ENCODE measurements at regions not wholly inside any gene's neighbourhood (a gene's known extent, or its start where the extent isn't known, plus 50 kb on each side); places are given as distances from the start of the nearest gene placed in this dataset.

DNA sequence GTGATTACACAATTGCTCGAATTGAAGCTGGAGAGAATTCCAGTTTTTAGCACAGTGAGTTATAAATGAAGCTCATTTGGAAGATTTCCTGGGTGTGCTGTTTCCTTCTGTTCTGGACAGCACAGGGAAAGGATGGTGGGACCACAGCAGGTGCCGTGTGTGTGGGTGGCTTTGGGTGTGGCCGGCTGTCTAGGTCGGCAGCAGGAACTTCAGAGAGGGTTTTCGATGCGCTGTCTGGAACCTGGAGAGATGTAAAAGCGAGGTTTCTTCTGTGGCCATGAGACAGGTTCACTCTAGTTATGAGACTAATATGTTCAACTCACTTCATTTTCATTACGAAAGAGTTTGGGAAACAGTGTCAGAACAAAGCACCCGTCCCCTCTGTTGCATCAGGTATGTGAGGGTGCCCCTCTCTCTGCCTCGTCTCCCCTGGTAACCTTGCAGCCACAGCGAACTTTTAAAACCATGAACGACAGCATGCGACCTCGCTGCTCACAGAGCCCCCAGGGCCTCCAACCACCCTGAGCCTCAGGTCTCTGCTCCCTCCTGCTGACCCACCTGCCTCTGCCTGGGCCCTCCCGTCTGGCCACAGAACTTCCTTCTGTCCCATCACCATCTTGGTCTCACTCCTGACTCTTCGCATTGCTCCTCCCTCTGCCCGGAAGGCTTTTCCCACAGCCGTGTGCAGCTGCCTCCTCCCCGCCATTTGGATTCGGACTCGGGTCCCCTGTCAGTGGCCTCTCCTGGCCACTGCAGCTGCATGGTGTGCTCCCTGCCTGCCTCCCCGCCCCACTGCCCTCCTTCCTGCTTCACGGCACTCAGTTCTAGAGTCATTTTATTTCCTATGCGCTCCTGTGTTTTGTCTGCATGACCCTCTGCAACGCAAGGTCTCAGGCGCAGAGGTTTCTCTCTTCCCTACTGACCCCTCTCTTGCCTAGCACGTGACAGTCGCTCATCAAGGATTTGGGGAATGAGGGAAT is 151.2 kb downstream of the NDUFA10 start:
- H4K20me1 ChIP-seq (ENCODE audit: control insufficient read depth, extremely low read depth, insufficient read depth, low read length): no peaks in the 10 kb centered on the region
- dilution Hi-C loops (cut with MboI; ENCODE audit: extremely low pct_ligation_motif_present, low sequenced_read_pairs): no loop called here
- DNase-seq (ENCODE audit: low read depth, low spot score) (no peak), FAIRE-seq (no peak)
- no peaks in the 10 kb centered on the region for H3K79me2 ChIP-seq (ENCODE audit: control insufficient read depth, insufficient read depth, low read length)
- no peaks in the 10 kb centered on the region for H3K4me1 ChIP-seq (ENCODE audit: control insufficient read depth, extremely low read depth, insufficient read depth, low read length)
- no peaks in the 10 kb centered on the region for H3K9me3 ChIP-seq (ENCODE audit: control insufficient read depth, low read depth, low read length)
- H3K4me3 ChIP-seq (ENCODE audit: control insufficient read depth in 2 of 3, extremely low read depth in 1 of 3, insufficient read depth in 2 of 3, low read depth in 1 of 3, low read length in 3 of 3): no peak overlapping the region
- no peak overlapping the region for H3K9ac ChIP-seq (ENCODE audit: control insufficient read depth, extremely low read depth, insufficient read depth, low read length)
- H3K27ac ChIP-seq (ENCODE audit: control insufficient read depth, insufficient read depth, low read length): no peak overlapping the region
- H3K4me2 ChIP-seq (ENCODE audit: control insufficient read depth, extremely low read depth, insufficient read depth, low read depth, low read length): no peak overlapping the region
- H3K27me3 ChIP-seq (ENCODE audit: control insufficient read depth, extremely low read depth, insufficient read depth, low read length): no peaks in the 10 kb centered on the region
- no peaks in the 10 kb centered on the region for H3K9me1 ChIP-seq (ENCODE audit: control insufficient read depth, extremely low read depth, insufficient read depth, low read length)
- no peaks in the 10 kb centered on the region for H3K36me3 ChIP-seq (ENCODE audit: control insufficient read depth in 2 of 2, extremely low read depth in 1 of 2, insufficient read depth in 2 of 2, low read length in 2 of 2)
- no peak overlapping the region for H2AFZ ChIP-seq (ENCODE audit: control insufficient read depth, low read length)
- TF ChIP-seq, protein P1, sequence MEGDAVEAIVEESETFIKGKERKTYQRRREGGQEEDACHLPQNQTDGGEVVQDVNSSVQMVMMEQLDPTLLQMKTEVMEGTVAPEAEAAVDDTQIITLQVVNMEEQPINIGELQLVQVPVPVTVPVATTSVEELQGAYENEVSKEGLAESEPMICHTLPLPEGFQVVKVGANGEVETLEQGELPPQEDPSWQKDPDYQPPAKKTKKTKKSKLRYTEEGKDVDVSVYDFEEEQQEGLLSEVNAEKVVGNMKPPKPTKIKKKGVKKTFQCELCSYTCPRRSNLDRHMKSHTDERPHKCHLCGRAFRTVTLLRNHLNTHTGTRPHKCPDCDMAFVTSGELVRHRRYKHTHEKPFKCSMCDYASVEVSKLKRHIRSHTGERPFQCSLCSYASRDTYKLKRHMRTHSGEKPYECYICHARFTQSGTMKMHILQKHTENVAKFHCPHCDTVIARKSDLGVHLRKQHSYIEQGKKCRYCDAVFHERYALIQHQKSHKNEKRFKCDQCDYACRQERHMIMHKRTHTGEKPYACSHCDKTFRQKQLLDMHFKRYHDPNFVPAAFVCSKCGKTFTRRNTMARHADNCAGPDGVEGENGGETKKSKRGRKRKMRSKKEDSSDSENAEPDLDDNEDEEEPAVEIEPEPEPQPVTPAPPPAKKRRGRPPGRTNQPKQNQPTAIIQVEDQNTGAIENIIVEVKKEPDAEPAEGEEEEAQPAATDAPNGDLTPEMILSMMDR (optimal IDR thresholded peaks at IDR 0.05 in 1 of 3, IDR thresholded peaks at IDR 0.05 in 1 of 3, conservative IDR thresholded peaks at IDR 0.05 in 1 of 3; ENCODE audit: extremely low read depth in 1 of 3, insufficient read depth in 2 of 3, low read length in 3 of 3): no peak
- no peak for TF ChIP-seq EZH2 (IDR thresholded peaks at IDR 0.05; ENCODE audit: low read length)

DNA sequence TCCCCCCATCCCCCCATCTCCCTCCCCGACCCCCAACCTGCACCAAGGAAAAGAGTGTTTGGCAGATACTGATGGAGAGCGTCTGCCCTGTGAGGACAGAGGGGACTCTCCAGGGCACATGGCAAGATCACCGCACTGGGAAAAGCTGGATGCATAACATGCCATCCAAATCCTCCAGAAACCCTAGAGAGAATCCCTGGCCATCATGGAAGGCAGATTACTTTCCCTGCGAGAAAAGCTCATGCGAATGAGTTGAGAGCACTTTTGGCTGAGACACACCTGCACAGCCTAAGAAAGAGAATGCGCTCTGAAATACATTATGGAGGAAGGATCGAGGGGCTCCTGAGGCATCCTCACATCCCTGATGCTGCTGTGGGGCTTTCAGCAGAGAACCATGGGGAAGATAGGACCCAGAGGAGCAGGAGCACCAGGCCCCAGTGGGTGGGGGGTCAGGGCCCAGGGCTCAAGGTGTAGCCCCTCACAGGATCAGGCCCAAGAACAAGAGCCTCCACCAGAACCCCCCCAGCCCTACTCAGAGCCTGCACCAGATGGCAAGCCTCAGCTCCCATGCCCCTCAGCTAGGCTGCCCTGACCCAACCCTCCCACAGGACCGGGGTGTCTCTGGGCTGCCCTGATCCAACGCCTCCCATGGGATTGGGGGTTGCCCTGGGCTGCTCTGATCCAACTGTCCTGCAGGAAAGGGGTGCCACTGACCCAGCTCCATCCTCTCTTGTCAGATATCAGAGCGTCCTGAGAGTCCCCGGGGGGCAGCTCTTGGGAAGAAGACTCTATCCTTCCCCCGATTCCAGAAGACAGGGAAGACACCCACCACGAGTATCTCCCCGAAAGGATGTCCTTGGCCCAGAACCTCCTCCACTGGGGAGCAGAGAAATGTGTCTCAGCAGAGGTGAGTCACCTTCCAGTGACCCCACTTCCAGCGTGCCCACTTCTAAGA is 153.4 kb downstream of the NDUFA10 start:
- Histone ChIP-seq H3K4me2 (ENCODE audit: control insufficient read depth, extremely low read depth, insufficient read depth, low read depth, low read length) (no peak overlapping the region), H3K36me3 (ENCODE audit: control insufficient read depth in 2 of 2, extremely low read depth in 1 of 2, insufficient read depth in 2 of 2, low read length in 2 of 2) (no peaks in the 10 kb centered on the region), H3K27ac (ENCODE audit: control insufficient read depth, insufficient read depth, low read length) (no peak overlapping the region), H3K9me3 (ENCODE audit: control insufficient read depth, low read depth, low read length) (peaks cover 7% of the 10 kb centered on the region), H3K9me1 (ENCODE audit: control insufficient read depth, extremely low read depth, insufficient read depth, low read length) (no peaks in the 10 kb centered on the region), H3K79me2 (ENCODE audit: control insufficient read depth, insufficient read depth, low read length) (no peaks in the 10 kb centered on the region), H3K4me1 (ENCODE audit: control insufficient read depth, extremely low read depth, insufficient read depth, low read length) (no peaks in the 10 kb centered on the region), H2AFZ (ENCODE audit: control insufficient read depth, low read length) (no peak overlapping the region), H3K9ac (ENCODE audit: control insufficient read depth, extremely low read depth, insufficient read depth, low read length) (no peak overlapping the region), H3K27me3 (ENCODE audit: control insufficient read depth, extremely low read depth, insufficient read depth, low read length) (no peaks in the 10 kb centered on the region), H4K20me1 (ENCODE audit: control insufficient read depth, extremely low read depth, insufficient read depth, low read length) (no peaks in the 10 kb centered on the region), H3K4me3 (ENCODE audit: control insufficient read depth in 2 of 3, extremely low read depth in 1 of 3, insufficient read depth in 2 of 3, low read depth in 1 of 3, low read length in 3 of 3) (no peak overlapping the region)
- DNase-seq (ENCODE audit: low read depth, low spot score): no peak
- no peak for TF ChIP-seq EZH2 (IDR thresholded peaks at IDR 0.05; ENCODE audit: low read length)
- dilution Hi-C loops (cut with MboI; ENCODE audit: extremely low pct_ligation_motif_present, low sequenced_read_pairs): no loop called here
- no peak for FAIRE-seq

Data from keratinocyte (primary cell).